GM12891 (cell line): ENCODE measurements at regions not wholly inside any gene's neighbourhood (a gene's known extent, or its start where the extent isn't known, plus 50 kb on each side); places are given as distances from the start of the nearest gene placed in this dataset.

Source experiments
- POLR2A ChIP-seq: IDR thresholded peaks from 2 replicates; pipeline ENCODE4 v1.6.1; 2011; ENCODE audit warnings: low read depth, low read length, control low read depth
- POLR2AphosphoS5 ChIP-seq: IDR thresholded peaks from 2 replicates; pipeline ENCODE4 v1.6.1; 2011; ENCODE audit warnings: low read depth, low read length, control low read depth
- POU2F2 ChIP-seq: IDR thresholded peaks from 2 replicates; pipeline ENCODE4 v1.6.1; 2011; ENCODE audit warnings: low read depth, mild to moderate bottlenecking, control low read depth, low read length, moderate library complexity
- SPI1 ChIP-seq: IDR thresholded peaks from 2 replicates; pipeline ENCODE4 v1.6.1; 2011; ENCODE audit warnings: low read depth, low read length, control low read depth
- TAF1 ChIP-seq: IDR thresholded peaks from 2 replicates; pipeline ENCODE4 v1.6.1; 2011; ENCODE audit warnings: low read depth, low read length, control low read depth

DNA sequence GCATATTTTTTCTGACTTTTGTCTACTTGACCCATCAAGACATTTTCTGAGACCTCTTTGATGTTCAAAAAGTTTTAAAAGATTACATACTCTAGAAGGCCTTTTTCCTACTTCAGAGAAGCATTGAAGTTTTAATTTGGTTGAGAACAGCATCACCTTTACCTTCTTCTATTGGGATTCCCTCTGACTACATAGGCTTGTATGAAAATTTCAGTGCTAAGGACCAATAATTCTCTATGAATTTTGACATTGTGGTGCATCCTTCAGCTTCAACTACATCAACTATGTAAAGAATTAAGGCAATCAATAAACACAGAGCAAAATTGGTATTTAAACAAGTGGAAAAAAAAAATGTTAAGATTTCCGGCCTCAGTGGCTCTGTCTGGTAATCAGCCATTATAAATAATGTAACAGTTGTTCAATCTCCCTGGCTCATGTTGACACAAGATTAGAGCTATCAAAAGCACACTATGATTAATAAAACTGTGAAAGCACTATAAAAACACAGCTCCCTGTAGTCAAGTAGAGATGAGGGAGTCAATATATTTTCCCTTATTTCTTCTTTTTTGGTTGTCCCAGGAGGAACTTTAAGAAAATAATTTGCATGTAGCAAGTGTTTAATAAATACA lies 627.0 kb upstream of the SYT4 start:
- TF ChIP-seq POU2F2 (no peak), POLR2AphosphoS5 (no peak), POLR2A (no peak), TAF1 (no peak), SPI1 (no peak)
